Lower leg skin (tissue), 4 donors: ENCODE measurements at regions not wholly inside any gene's neighbourhood (a gene's known extent, or its start where the extent isn't known, plus 50 kb on each side); places are given as distances from the start of the nearest gene placed in this dataset.

Experiments
- DNase-seq, 2 donors: peaks; one replicate each; pipeline ENCODE4 v3.0.0-alpha.2; 2019; ENCODE audit warnings: low spot score in 2 of 2
- H3K4me3 ChIP-seq: fragments of 200-600 bp; sonication (generic); 2 replicates; pipeline ENCODE4 v1.5.1; 2017; ENCODE audit warnings: mild to moderate bottlenecking, low read depth; ENCODE audit not compliant: poor library complexity, severe bottlenecking
- POLR2A ChIP-seq, 2 donors: fragments of 450-650 bp; IDR thresholded peaks; one replicate each; pipeline ENCODE4 v1.6.1; 2016 to 2017; ENCODE audit warnings: antibody characterized with exemption in 2 of 2, mild to moderate bottlenecking in 1 of 2, moderate library complexity in 1 of 2
- WGBS, 2 donors: methylation state at CpG; one replicate each; pipeline ENCODE4 v1.1.5; 2018; 5-methylcytosine and 5-hydroxymethylcytosine counted together
- intact Hi-C: fragments of 100-400 bp; cut with DNase I; formaldehyde crosslinking; loops from one replicate; pipeline ENCODE4 v1.15.0; 2023; ENCODE audit warnings: low total_unique reads
- TF ChIP-seq, protein P1 (sequence below), 3 donors: fragments of 450-650 bp; IDR thresholded peaks; one replicate each; pipeline ENCODE4 v1.5.1; 2016; ENCODE audit warnings: antibody characterized with exemption in 3 of 3, mild to moderate bottlenecking in 3 of 3, moderate library complexity in 2 of 3

DNA sequence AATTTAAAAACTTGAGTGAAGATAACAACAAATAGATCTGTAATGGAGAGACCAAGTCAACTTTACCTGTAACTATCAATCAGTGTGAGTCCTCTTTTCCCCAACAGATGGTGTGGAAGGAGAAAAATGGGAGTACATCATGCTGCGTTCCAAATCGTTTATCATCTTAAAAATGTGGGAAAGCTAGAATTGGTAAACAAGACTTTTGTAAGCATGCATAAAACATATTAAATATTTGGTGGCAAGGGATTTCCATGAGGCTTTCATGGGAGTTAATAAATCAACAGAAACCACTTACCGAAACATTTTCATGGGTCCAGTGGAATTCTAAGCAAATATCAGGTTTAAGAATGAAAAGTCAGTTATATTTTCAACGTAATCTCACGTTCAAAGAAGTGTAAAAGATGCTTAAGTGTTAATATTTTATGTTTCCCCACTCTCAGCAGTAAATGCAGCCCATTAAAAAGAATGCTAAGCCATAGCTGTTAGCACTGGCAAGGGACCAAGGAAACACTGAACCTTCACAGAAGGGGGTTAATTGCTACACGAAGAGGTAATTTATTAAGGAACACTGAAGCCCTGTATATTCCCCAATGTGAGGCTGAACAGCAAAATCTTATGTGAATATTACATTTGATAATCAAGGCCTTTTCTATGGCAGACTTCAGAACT, 117.0 kb downstream of the ZC3H11B start:
- no peak for DNase-seq
- TF ChIP-seq, protein P1, sequence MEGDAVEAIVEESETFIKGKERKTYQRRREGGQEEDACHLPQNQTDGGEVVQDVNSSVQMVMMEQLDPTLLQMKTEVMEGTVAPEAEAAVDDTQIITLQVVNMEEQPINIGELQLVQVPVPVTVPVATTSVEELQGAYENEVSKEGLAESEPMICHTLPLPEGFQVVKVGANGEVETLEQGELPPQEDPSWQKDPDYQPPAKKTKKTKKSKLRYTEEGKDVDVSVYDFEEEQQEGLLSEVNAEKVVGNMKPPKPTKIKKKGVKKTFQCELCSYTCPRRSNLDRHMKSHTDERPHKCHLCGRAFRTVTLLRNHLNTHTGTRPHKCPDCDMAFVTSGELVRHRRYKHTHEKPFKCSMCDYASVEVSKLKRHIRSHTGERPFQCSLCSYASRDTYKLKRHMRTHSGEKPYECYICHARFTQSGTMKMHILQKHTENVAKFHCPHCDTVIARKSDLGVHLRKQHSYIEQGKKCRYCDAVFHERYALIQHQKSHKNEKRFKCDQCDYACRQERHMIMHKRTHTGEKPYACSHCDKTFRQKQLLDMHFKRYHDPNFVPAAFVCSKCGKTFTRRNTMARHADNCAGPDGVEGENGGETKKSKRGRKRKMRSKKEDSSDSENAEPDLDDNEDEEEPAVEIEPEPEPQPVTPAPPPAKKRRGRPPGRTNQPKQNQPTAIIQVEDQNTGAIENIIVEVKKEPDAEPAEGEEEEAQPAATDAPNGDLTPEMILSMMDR (IDR thresholded peaks at IDR 0.05), result no peak
- no peak for TF ChIP-seq POLR2A (IDR thresholded peaks at IDR 0.05)
- intact Hi-C loops, result no loop called here
- H3K4me3 ChIP-seq, result no peak overlapping the region
- 82 to 84% methylated on average over 6 of the region's 6 CpGs for WGBS, 2 donors

DNA sequence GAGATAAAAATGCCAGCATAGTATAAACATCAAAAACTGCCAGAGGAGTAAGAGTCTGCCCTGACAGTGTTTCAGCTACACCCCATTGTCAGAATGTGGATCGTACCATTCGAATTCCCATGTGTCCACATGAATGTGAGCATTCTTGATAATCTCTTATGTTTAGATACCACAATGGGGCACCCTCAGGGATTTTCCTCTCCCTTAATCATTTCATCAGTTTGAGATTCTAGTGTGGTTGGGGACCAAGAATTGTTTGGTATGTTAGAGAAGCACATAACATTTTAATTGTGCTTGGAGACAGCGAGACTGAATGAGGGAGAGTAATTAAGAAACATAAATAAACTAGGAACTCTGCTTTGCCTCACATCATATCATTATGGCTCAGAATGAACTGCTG, 120.2 kb downstream of the ZC3H11B start:
- intact Hi-C loops, result no loop called here
- no peak for TF ChIP-seq POLR2A (IDR thresholded peaks at IDR 0.05)
- TF ChIP-seq, protein P1 (IDR thresholded peaks at IDR 0.05), result no peak

GRCh38 chr1:219490566-219490965, 122.3 kb downstream of the ZC3H11B start:
- TF ChIP-seq POLR2A (IDR thresholded peaks at IDR 0.05), result no peak
- no peak for DNase-seq
- 93 to 94% methylated on average over 1 of the region's 1 CpG for WGBS, 2 donors
- intact Hi-C loops, result no loop called here
- H3K4me3 ChIP-seq, result no peak overlapping the region

More for the DNA sequence above, 120.2 kb downstream of the ZC3H11B start:
- no peak for DNase-seq
- no peak overlapping the region for H3K4me3 ChIP-seq
- WGBS, 2 donors, result 63 to 73% methylated on average over 3 of the region's 3 CpGs

DNA sequence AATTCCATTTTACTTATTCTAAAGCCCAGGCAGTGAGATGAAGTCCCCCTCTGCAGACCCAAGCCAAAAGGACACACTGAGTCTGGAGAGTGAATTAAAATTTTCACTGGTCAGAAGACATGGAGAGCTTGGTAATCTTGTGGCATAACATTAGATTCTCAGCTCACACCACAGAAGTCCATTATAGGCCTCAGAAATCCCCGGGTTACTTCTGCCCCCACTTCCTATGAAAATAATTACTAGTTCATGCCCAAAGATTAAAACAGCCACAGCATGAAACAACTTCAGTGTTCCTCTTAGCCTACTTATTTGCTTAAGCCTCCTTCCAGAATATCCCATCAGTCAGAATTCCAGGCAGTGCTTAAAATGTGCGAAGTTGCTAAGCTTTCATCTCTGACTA, 123.3 kb downstream of the ZC3H11B start:
- 74 to 80% methylated on average over 2 of the region's 2 CpGs for WGBS, 2 donors
- no peak for DNase-seq
- TF ChIP-seq POLR2A (IDR thresholded peaks at IDR 0.05), result no peak
- H3K4me3 ChIP-seq, result no peak overlapping the region
- intact Hi-C loops, result no loop called here

DNA sequence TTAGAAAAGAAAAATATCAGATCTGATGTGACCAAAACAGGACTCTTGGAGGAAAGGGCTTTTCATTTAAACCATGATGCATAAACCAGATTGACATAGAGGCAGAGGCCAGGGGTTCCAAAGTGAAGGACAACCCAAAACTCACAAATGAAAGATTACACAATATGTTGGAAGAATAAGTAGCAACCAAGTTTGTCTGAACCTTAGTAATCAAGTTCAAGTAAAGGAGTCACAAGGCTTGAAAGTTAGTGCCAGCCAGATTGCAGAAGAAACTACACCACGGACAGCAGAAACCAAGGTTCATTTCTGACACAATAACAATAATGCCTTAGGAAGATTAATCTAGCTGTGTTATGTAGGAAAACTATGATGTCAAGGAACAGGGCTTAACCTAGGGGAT, 124.6 kb downstream of the ZC3H11B start:
- peak in 1 of 2 donors; percentile 34 for DNase-seq
- no peak overlapping the region for H3K4me3 ChIP-seq
- intact Hi-C loops, result no loop called here
- WGBS, 2 donors, result 55 to 70% methylated on average over 1 of the region's 1 CpG
- TF ChIP-seq, protein P1 (IDR thresholded peaks at IDR 0.05), result no peak
- TF ChIP-seq POLR2A (IDR thresholded peaks at IDR 0.05), result no peak

DNA sequence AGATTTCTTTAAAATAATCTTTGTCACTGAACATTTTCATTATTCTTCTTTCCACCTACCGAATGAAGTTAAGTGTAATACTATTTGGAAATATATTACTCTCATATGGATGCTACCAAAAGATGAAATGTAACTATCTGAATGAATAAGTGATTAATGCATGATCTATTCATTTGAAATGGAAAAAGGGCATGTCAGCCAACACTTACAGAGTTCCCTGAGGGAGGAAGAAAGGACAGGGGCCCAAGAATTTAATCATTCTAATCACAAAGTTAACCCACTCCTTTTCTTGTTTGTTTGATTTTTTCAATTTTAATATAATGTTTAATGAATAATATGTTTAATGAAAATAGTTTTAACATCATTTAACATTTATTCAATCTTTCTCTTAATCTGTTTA, 129.4 kb downstream of the ZC3H11B start:
- intact Hi-C loops, result no loop called here
- no peak overlapping the region for H3K4me3 ChIP-seq
- TF ChIP-seq, protein P1 (IDR thresholded peaks at IDR 0.05), result no peak
- no peak for TF ChIP-seq POLR2A (IDR thresholded peaks at IDR 0.05)
- 58 to 72% methylated on average over 1 of the region's 1 CpG for WGBS, 2 donors
- no peak for DNase-seq

GRCh38 chr1:219480011-219480410, 132.9 kb downstream of the ZC3H11B start:
- TF ChIP-seq POLR2A (IDR thresholded peaks at IDR 0.05), result no peak
- TF ChIP-seq, protein P1 (IDR thresholded peaks at IDR 0.05), result no peak
- intact Hi-C loops, result no loop called here

More at GRCh38 chr1:219480011-219480410, 132.9 kb downstream of the ZC3H11B start:
- DNase-seq, result no peak
- no peak overlapping the region for H3K4me3 ChIP-seq
- WGBS, 2 donors, result 95% methylated on average over 10 of the region's 10 CpGs
